Calu3 (cell line): ENCODE measurements at regions not wholly inside any gene's neighbourhood (a gene's known extent, or its start where the extent isn't known, plus 50 kb on each side); places are given as distances from the start of the nearest gene placed in this dataset.

Experiments
- BruUV-seq: library from RNA; stranded (reverse); fragments of 400-500 nt; replicated peaks from 2 replicates; lab custom pipeline; 2021; lab: Mats Ljungman, UMichigan
- CTCF ChIA-PET: fragments of 300-600 bp; sonication (Branson Sonifier 250); formaldehyde crosslinking; loops from one replicate; lab custom pipeline; 2022; ENCODE audit warnings: antibody characterized with exemption; lab: Charles Lee
- DNase-seq: peaks from one replicate; pipeline ENCODE4 v3.0.0; 2022
- H3K27ac Mint-ChIP-seq: one replicate; pipeline ENCODE4 v1.8.0; 2022; ENCODE audit warnings: mixed read lengths; ENCODE audit not compliant: unreplicated experiment
- H3K27me3 Mint-ChIP-seq: one replicate; pipeline ENCODE4 v1.8.0; 2022; ENCODE audit warnings: mixed read lengths; ENCODE audit not compliant: unreplicated experiment
- H3K36me3 Mint-ChIP-seq: one replicate; pipeline ENCODE4 v1.8.0; 2022; ENCODE audit warnings: mild to moderate bottlenecking, moderate library complexity, mixed read lengths; ENCODE audit not compliant: insufficient read depth, unreplicated experiment
- H3K4me1 Mint-ChIP-seq: one replicate; pipeline ENCODE4 v1.8.0; 2022; ENCODE audit warnings: mild to moderate bottlenecking, low read depth, mixed read lengths; ENCODE audit not compliant: unreplicated experiment
- H3K4me3 Mint-ChIP-seq: one replicate; pipeline ENCODE4 v1.8.0; 2022; ENCODE audit warnings: mild to moderate bottlenecking, low read depth, moderate library complexity, mixed read lengths; ENCODE audit not compliant: unreplicated experiment
- H3K9me3 Mint-ChIP-seq: one replicate; pipeline ENCODE4 v1.8.0; 2022; ENCODE audit warnings: low read depth, mixed read lengths; ENCODE audit not compliant: unreplicated experiment
- CTCF ChIP-seq: fragments of 200-600 bp; IDR thresholded peaks from one replicate; pipeline ENCODE4 v1.8.0; 2022; ENCODE audit warnings: antibody characterized with exemption; ENCODE audit not compliant: unreplicated experiment
- intact Hi-C: fragments of 100-400 bp; cut with micrococcal nuclease; formaldehyde crosslinking; loops from one replicate; pipeline ENCODE4 v1.10.0; 2022; ENCODE audit not compliant: unreplicated experiment

GRCh38 chr2:235156055-235156454, 204.2 kb downstream of the SH3BP4 start:
- intact Hi-C loops: no loop called here
- Mint-ChIP-seq H3K27ac (no peak overlapping the region), H3K27me3 (peaks cover 99% of the 10 kb centered on the region), H3K4me1 (no peaks in the 10 kb centered on the region), H3K9me3 (no peaks in the 10 kb centered on the region), H3K36me3 (no peaks in the 10 kb centered on the region), H3K4me3 (no peak overlapping the region)
- no TSS peak for BruUV-seq
- no peak for TF ChIP-seq CTCF
- no peak for DNase-seq
- CTCF ChIA-PET: no interaction called here

GRCh38 chr2:235157746-235158482, 206.1 kb downstream of the SH3BP4 start:
- no peak overlapping the region for H3K4me3 Mint-ChIP-seq
- intact Hi-C loops: no loop called here
- peaks cover 7% of the 10 kb centered on the region for H3K9me3 Mint-ChIP-seq
- peaks cover 100% of the 10 kb centered on the region for H3K27me3 Mint-ChIP-seq
- DNase-seq: no peak
- no peak overlapping the region for H3K27ac Mint-ChIP-seq
- CTCF ChIA-PET: no interaction called here
- BruUV-seq: no TSS peak
- H3K4me1 Mint-ChIP-seq: no peaks in the 10 kb centered on the region
- H3K36me3 Mint-ChIP-seq: no peaks in the 10 kb centered on the region
- no peak for TF ChIP-seq CTCF

DNA sequence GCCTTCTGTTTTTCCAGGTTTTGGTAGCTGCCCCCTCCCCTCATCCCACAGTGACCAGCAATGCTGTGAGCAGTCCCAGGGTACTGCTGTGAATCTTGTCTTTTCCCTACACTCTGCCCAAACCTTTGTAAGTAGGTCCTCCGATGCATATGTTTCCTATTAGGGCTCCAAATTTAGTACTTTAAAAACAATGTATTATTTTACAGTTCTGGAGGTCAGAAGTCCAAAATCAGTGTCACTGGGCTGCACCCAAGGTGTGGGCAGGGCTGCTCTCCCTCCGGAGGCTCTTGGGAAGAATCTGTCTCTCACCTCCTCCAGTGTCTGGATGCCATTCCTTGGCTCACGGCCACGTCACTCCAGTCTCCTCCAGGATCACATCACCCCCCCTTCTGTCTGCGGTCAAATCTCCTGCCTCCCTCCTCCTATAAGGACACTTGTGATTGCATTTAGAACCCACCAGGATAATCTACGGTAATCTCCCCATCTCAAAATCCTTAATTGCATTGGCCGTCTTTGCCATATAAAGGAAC, 208.5 kb downstream of the SH3BP4 start:
- intact Hi-C loops: no loop called here
- Mint-ChIP-seq H3K4me3 (no peak overlapping the region), H3K9me3 (peaks cover 7% of the 10 kb centered on the region), H3K36me3 (no peaks in the 10 kb centered on the region), H3K4me1 (no peaks in the 10 kb centered on the region), H3K27ac (no peak overlapping the region), H3K27me3 (peaks cover 93% of the 10 kb centered on the region)
- no peak for DNase-seq
- no TSS peak for BruUV-seq
- CTCF ChIA-PET: no interaction called here
- TF ChIP-seq CTCF: no peak

DNA sequence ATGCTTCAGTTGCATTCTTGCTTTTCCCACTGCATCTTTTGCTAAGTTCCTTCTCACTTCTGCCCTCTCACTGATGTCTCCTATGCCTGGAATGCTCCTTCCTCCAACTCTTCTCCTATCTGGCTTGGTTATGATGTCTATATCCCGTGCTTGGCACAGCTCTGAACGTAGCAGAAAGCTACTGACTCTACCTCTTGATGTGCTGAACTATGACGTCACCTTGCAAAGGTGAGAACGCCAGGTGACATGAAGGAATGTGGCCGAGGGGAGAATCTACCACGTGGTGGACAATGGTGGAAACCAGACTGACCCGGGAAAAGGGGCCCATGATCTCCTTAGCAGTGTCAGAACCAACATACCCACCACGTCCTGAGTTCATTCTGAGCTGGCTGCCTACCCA, 209.7 kb downstream of the SH3BP4 start:
- TF ChIP-seq CTCF: no peak
- Mint-ChIP-seq H3K9me3 (peaks cover 7% of the 10 kb centered on the region), H3K4me1 (no peaks in the 10 kb centered on the region), H3K27ac (no peak overlapping the region), H3K27me3 (peaks cover 93% of the 10 kb centered on the region), H3K4me3 (no peak overlapping the region), H3K36me3 (no peaks in the 10 kb centered on the region)
- BruUV-seq: no TSS peak
- intact Hi-C loops: no loop called here
- no peak for DNase-seq
- CTCF ChIA-PET: no interaction called here
